ENCODE measurements at regions not wholly inside any gene's neighbourhood (a gene's known extent, or its start where the extent isn't known, plus 50 kb on each side); places are given as distances from the start of the nearest gene placed in this dataset.

DNA sequence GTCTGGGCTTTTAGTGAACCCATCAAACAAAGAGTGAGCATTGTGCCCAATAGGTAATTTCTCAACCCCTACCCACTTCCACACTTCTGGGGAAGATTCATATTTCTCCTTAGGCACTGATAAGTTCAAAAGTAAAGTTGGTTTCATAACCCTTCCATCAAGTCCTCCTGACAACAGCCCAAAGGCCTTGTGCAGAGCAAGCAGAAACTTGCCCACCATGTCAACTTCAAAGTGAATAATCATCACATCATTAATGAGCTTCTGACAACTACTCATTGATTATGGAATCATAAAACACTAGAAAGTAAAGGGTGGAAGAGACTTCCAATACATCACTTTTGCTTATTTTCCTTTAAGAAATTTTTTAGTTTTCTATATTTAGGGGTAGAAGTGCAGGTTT is 163.3 kb upstream of the HSFY2 start:
- TF ChIP-seq SUZ12 (IDR thresholded peaks at IDR 0.05; ENCODE audit: extremely low read depth, insufficient read depth, insufficient read length) (no peak), ZNF274 (IDR thresholded peaks at IDR 0.05; ENCODE audit: low read depth, low read length) (no peak)
